Hepatocyte (in vitro differentiated cells): ENCODE measurements at regions not wholly inside any gene's neighbourhood (a gene's known extent, or its start where the extent isn't known, plus 50 kb on each side); places are given as distances from the start of the nearest gene placed in this dataset.

Experiments
- DNase-seq: peaks from one replicate; pipeline ENCODE4 v3.0.0-alpha.2; 2016; ENCODE audit warnings: low spot score
- H2AFZ ChIP-seq: fragments of 200-600 bp; sonication (generic); 2 replicates; pipeline ENCODE4 v1.6.0; 2016; ENCODE audit warnings: antibody characterized with exemption, mild to moderate bottlenecking
- H3K27ac ChIP-seq: fragments of 200-600 bp; sonication (generic); 2 replicates; pipeline ENCODE4 v1.5.1; 2016; ENCODE audit warnings: mild to moderate bottlenecking
- H3K27me3 ChIP-seq: fragments of 200-600 bp; sonication (generic); 2 replicates; pipeline ENCODE4 v1.6.1; 2016
- H3K36me3 ChIP-seq: fragments of 200-600 bp; sonication (generic); replicated peaks from 2 replicates; pipeline ENCODE4 v1.5.1; 2016; ENCODE audit warnings: low read depth; ENCODE audit not compliant: insufficient read depth
- H3K4me1 ChIP-seq: fragments of 200-600 bp; sonication (generic); 2 replicates; pipeline ENCODE4 v1.5.1; 2016; ENCODE audit warnings: mild to moderate bottlenecking, moderate library complexity; ENCODE audit not compliant: insufficient read depth
- H3K4me2 ChIP-seq: fragments of 200-600 bp; sonication (generic); 2 replicates; pipeline ENCODE4 v1.6.0; 2016
- H3K4me3 ChIP-seq: fragments of 200-600 bp; sonication (generic); 2 replicates; pipeline ENCODE4 v1.5.1; 2016; ENCODE audit warnings: mild to moderate bottlenecking
- H3K79me2 ChIP-seq: fragments of 200-600 bp; sonication (generic); 2 replicates; pipeline ENCODE4 v1.6.0; 2017; ENCODE audit warnings: mild to moderate bottlenecking
- H3K9me2 ChIP-seq: fragments of 200-600 bp; sonication (generic); replicated peaks from 2 replicates; pipeline ENCODE4 v1.6.0; 2017; ENCODE audit warnings: mild to moderate bottlenecking; ENCODE audit not compliant: insufficient read depth
- H3K9me3 ChIP-seq: fragments of 200-600 bp; sonication (generic); 2 replicates; pipeline ENCODE4 v1.5.1; 2016; ENCODE audit warnings: low read depth, mild to moderate bottlenecking
- H4K20me1 ChIP-seq: fragments of 200-600 bp; sonication (generic); 2 replicates; pipeline ENCODE4 v1.6.0; 2016; ENCODE audit warnings: mild to moderate bottlenecking; ENCODE audit not compliant: insufficient read depth, poor library complexity, severe bottlenecking
- CTCF ChIP-seq: fragments of 200-600 bp; sonication (generic); IDR thresholded peaks from 2 replicates; pipeline ENCODE4 v1.5.1; 2016; ENCODE audit warnings: antibody characterized with exemption, mild to moderate bottlenecking; ENCODE audit not compliant: poor library complexity
- EZH2 ChIP-seq: fragments of 200-600 bp; sonication (generic); IDR thresholded peaks from 2 replicates; pipeline ENCODE4 v1.6.1; 2016; ENCODE audit warnings: antibody characterized with exemption, mild to moderate bottlenecking, borderline replicate concordance
- EZH2phosphoT487 ChIP-seq: fragments of 200-600 bp; sonication (generic); IDR thresholded peaks from one replicate; pipeline ENCODE4 v1.6.1; 2018; ENCODE audit warnings: antibody characterized with exemption, mild to moderate bottlenecking, low read depth, moderate library complexity; ENCODE audit not compliant: unreplicated experiment, severe bottlenecking
- WGBS: methylation state at CpG from one replicate; pipeline ENCODE4 v1.1.6; 2016; ENCODE audit warnings: low lambda C conversion rate; ENCODE audit errors: missing lambda C conversion rate; 5-methylcytosine and 5-hydroxymethylcytosine counted together

GRCh38 chr9:21558079-21558478 lies 76.0 kb upstream of the IFNE start:
- no peaks in the 10 kb centered on the region for H3K36me3 ChIP-seq
- H3K9me2 ChIP-seq = no peaks in the 10 kb centered on the region
- 41% methylated on average over 1 of the region's 1 CpG for WGBS
- H3K79me2 ChIP-seq = peaks cover 37% of the 10 kb centered on the region
- DNase-seq = no peak
- H3K27ac ChIP-seq = no peak overlapping the region
- H3K4me3 ChIP-seq = peak overlapping the region; percentile 83
- H3K9me3 ChIP-seq = no peaks in the 10 kb centered on the region
- no peak overlapping the region for H2AFZ ChIP-seq
- no peaks in the 10 kb centered on the region for H4K20me1 ChIP-seq
- peak overlapping the region; percentile 89 for H3K4me2 ChIP-seq
- H3K4me1 ChIP-seq = no peaks in the 10 kb centered on the region
- peaks cover 13% of the 10 kb centered on the region for H3K27me3 ChIP-seq
- TF ChIP-seq CTCF (no peak), EZH2 (no peak), EZH2phosphoT487 (no peak)

- no peaks in the 10 kb centered on the region for H3K36me3 ChIP-seq
- WGBS = 4% methylated on average over 33 of the region's 40 CpGs
- peak overlapping the region; percentile 80 for H3K27ac ChIP-seq
- H3K79me2 ChIP-seq = peaks cover 37% of the 10 kb centered on the region
- H4K20me1 ChIP-seq = no peaks in the 10 kb centered on the region
- H3K4me3 ChIP-seq = peak overlapping the region; percentile 83
- peak overlapping the region; percentile 85 for H2AFZ ChIP-seq
- H3K9me2 ChIP-seq = no peaks in the 10 kb centered on the region
- no peak for DNase-seq
- H3K4me1 ChIP-seq = no peaks in the 10 kb centered on the region
- H3K4me2 ChIP-seq = peak overlapping the region; percentile 89
- peaks cover 13% of the 10 kb centered on the region for H3K27me3 ChIP-seq
- H3K9me3 ChIP-seq = no peaks in the 10 kb centered on the region
- TF ChIP-seq EZH2 = peak; percentile 63
- TF ChIP-seq EZH2phosphoT487 = no peak
These were observed 76.7 kb upstream of the IFNE start for GRCh38 chr9:21558615-21559401.

GRCh38 chr9:21559402-21560280 lies 77.5 kb upstream of the IFNE start:
- peak overlapping the region; percentile 95 for H2AFZ ChIP-seq
- no peaks in the 10 kb centered on the region for H3K36me3 ChIP-seq
- peaks cover 31% of the 10 kb centered on the region for H3K79me2 ChIP-seq
- peak; percentile 87 for DNase-seq
- TF ChIP-seq CTCF (peak; percentile 14), EZH2phosphoT487 (no peak), EZH2 (peak; percentile 12)
- peak overlapping the region; percentile 81 for H3K27ac ChIP-seq
- no peaks in the 10 kb centered on the region for H4K20me1 ChIP-seq
- H3K4me3 ChIP-seq = peak overlapping the region; percentile 83
- H3K27me3 ChIP-seq = peaks cover 13% of the 10 kb centered on the region
- no peaks in the 10 kb centered on the region for H3K4me1 ChIP-seq
- H3K9me3 ChIP-seq = no peaks in the 10 kb centered on the region
- H3K9me2 ChIP-seq = no peaks in the 10 kb centered on the region
- peak overlapping the region; percentile 89 for H3K4me2 ChIP-seq
- WGBS = 2% methylated on average over 58 of the region's 88 CpGs
